ENCODE measurements at regions not wholly inside any gene's neighbourhood (a gene's known extent, or its start where the extent isn't known, plus 50 kb on each side); places are given as distances from the start of the nearest gene placed in this dataset.
A peak's percentile ranks its signal among the peaks of the same experiment; 100 is the strongest.

- intact Hi-C loops (cut with DNase I), result no loop called here
- H3K4me1 ChIP-seq, result no peaks in the 10 kb centered on the region
- no peak for TF ChIP-seq CTCF (IDR thresholded peaks at IDR 0.05)
- H3K9me3 ChIP-seq, result no peaks in the 10 kb centered on the region
- H3K4me3 ChIP-seq, result no peak overlapping the region
- no peaks in the 10 kb centered on the region for H3K36me3 ChIP-seq
- no peaks in the 10 kb centered on the region for H3K27me3 ChIP-seq
- H3K27ac ChIP-seq, result no peak overlapping the region
- H3K9ac ChIP-seq (ENCODE audit: low read depth in 2 of 2, low read length in 2 of 2), result no peak overlapping the region
- no peak for DNase-seq
Measured at GRCh38 chr3:191065181-191065805, 133.7 kb upstream of the OSTN start.

GRCh38 chr3:191051037-191051436 lies 148.0 kb upstream of the OSTN start:
- no peaks in the 10 kb centered on the region for H3K27me3 ChIP-seq
- H3K4me3 ChIP-seq, result no peak overlapping the region
- TF ChIP-seq CTCF (IDR thresholded peaks at IDR 0.05), result peak; percentile 20
- intact Hi-C loops (cut with DNase I), result loop anchor here (5.0 kb wide), 2 partner anchors 169 to 349 kb away; no protein-coding TSS in a partner anchor
- H3K27ac ChIP-seq, result no peak overlapping the region
- H3K36me3 ChIP-seq, result no peaks in the 10 kb centered on the region
- no peak for DNase-seq
- no peak overlapping the region for H3K9ac ChIP-seq (ENCODE audit: low read depth in 2 of 2, low read length in 2 of 2)
- no peaks in the 10 kb centered on the region for H3K4me1 ChIP-seq
- H3K9me3 ChIP-seq, result no peaks in the 10 kb centered on the region

- DNase-seq, result no peak
- Histone ChIP-seq H3K4me3 (no peak overlapping the region), H3K27me3 (no peaks in the 10 kb centered on the region), H3K27ac (no peak overlapping the region), H3K9me3 (no peaks in the 10 kb centered on the region), H3K4me1 (no peaks in the 10 kb centered on the region), H3K36me3 (no peaks in the 10 kb centered on the region), H3K9ac (ENCODE audit: low read depth in 2 of 2, low read length in 2 of 2) (no peak overlapping the region)
- intact Hi-C loops (cut with DNase I), result no loop called here
- no peak for TF ChIP-seq CTCF (IDR thresholded peaks at IDR 0.05)
Measured at GRCh38 chr3:191047930-191048329, 151.1 kb upstream of the OSTN start.

GRCh38 chr3:191030929-191031328 lies 168.1 kb upstream of the OSTN start:
- DNase-seq, result no peak
- no peak for TF ChIP-seq CTCF (IDR thresholded peaks at IDR 0.05)

GRCh38 chr3:191030491-191030890 lies 168.0 kb upstream of the GMNC start:
- intact Hi-C loops (cut with DNase I), result no loop called here
- Histone ChIP-seq H3K27ac (no peak overlapping the region), H3K36me3 (no peaks in the 10 kb centered on the region), H3K4me3 (no peak overlapping the region), H3K4me1 (no peaks in the 10 kb centered on the region), H3K27me3 (no peaks in the 10 kb centered on the region), H3K9me3 (no peaks in the 10 kb centered on the region), H3K9ac (ENCODE audit: low read depth in 2 of 2, low read length in 2 of 2) (no peak overlapping the region)
- no peak for DNase-seq
- no peak for TF ChIP-seq CTCF (IDR thresholded peaks at IDR 0.05)

More at GRCh38 chr3:191030929-191031328, 168.1 kb upstream of the OSTN start:
- no peaks in the 10 kb centered on the region for H3K4me1 ChIP-seq
- intact Hi-C loops (cut with DNase I), result no loop called here
- H3K9ac ChIP-seq (ENCODE audit: low read depth in 2 of 2, low read length in 2 of 2), result no peak overlapping the region
- H3K4me3 ChIP-seq, result no peak overlapping the region
- no peaks in the 10 kb centered on the region for H3K27me3 ChIP-seq
- no peaks in the 10 kb centered on the region for H3K36me3 ChIP-seq
- H3K9me3 ChIP-seq, result no peaks in the 10 kb centered on the region
- no peak overlapping the region for H3K27ac ChIP-seq

All from colonic mucosa (tissue), 4 donors.